H1 (cell line): ENCODE measurements at regions not wholly inside any gene's neighbourhood (a gene's known extent, or its start where the extent isn't known, plus 50 kb on each side); places are given as distances from the start of the nearest gene placed in this dataset.

Experiments
- CBX8 ChIP-seq: fragments of 300-800, 300-1000 bp; sonication (generic); IDR thresholded peaks from 2 replicates; pipeline ENCODE4 v1.7.1; 2016; ENCODE audit warnings: low read depth, low read length, borderline replicate concordance
- RNF2 ChIP-seq: fragments of 200-900, 300-1000 bp; sonication (generic); IDR thresholded peaks from 2 replicates; pipeline ENCODE4 v1.7.1; 2016; ENCODE audit warnings: borderline replicate concordance, low read depth, mild to moderate bottlenecking, antibody characterized with exemption, low read length; ENCODE audit not compliant: poor library complexity, severe bottlenecking; ENCODE audit errors: missing control alignments
- SAP30 ChIP-seq: fragments of 300-600 bp; sonication (generic); IDR thresholded peaks from 2 replicates; pipeline ENCODE4 v1.7.1; 2012; ENCODE audit warnings: low read length, moderate library complexity, mild to moderate bottlenecking, inconsistent platforms; ENCODE audit not compliant: insufficient read depth, insufficient replicate concordance
- SRF ChIP-seq: IDR thresholded peaks from 2 replicates; pipeline ENCODE4 v1.6.1; 2011; ENCODE audit warnings: mild to moderate bottlenecking, low read depth, low read length, moderate library complexity

GRCh38 chr7:16084370-16084769, 337.0 kb downstream of the CRPPA start (continued):
- TF ChIP-seq CBX8 (no peak), SRF (no peak), RNF2 (no peak), SAP30 (no peak)
